Mesenchymal stem cell (in vitro differentiated cells and primary cell): ENCODE measurements at regions not wholly inside any gene's neighbourhood (a gene's known extent, or its start where the extent isn't known, plus 50 kb on each side); places are given as distances from the start of the nearest gene placed in this dataset.

Source experiments
- DNase-seq: peaks from one replicate; pipeline ENCODE4 v3.0.0-alpha.2; 2013
- H2AFZ ChIP-seq: one replicate; pipeline ENCODE4 v1.6.1; 2013; ENCODE audit warnings: low read depth, mild to moderate bottlenecking, control low read depth, inconsistent platforms, low read length, moderate library complexity
- H2AK5ac ChIP-seq: 2 replicates; pipeline ENCODE4 v1.6.1; 2013; ENCODE audit warnings: low read length, moderate library complexity, mild to moderate bottlenecking, inconsistent platforms; ENCODE audit not compliant: severe bottlenecking
- H2BK120ac ChIP-seq: one replicate; pipeline ENCODE4 v1.6.1; 2013; ENCODE audit warnings: low read depth, mild to moderate bottlenecking, inconsistent platforms, low read length, moderate library complexity
- H2BK12ac ChIP-seq, 2 experiments: one replicate each; pipeline ENCODE4 v1.6.1; 2013; ENCODE audit warnings: inconsistent platforms in 2 of 2, low read length in 2 of 2, mild to moderate bottlenecking in 2 of 2, moderate library complexity in 2 of 2, control low read depth in 1 of 2
- H2BK15ac ChIP-seq: one replicate; pipeline ENCODE4 v1.6.1; 2013; ENCODE audit warnings: mild to moderate bottlenecking, low read depth, inconsistent platforms; ENCODE audit not compliant: poor library complexity, severe bottlenecking
- H2BK5ac ChIP-seq: 2 replicates; pipeline ENCODE4 v1.6.1; 2013; ENCODE audit warnings: low read depth, mild to moderate bottlenecking, low read length, control low read depth, inconsistent platforms; ENCODE audit not compliant: poor library complexity, severe bottlenecking
- H3K14ac ChIP-seq, 2 experiments: one replicate each; pipeline ENCODE4 v1.6.1; 2013; ENCODE audit warnings: inconsistent platforms in 2 of 2, low read length in 2 of 2, control low read depth in 1 of 2, mild to moderate bottlenecking in 1 of 2, moderate library complexity in 1 of 2
- H3K18ac ChIP-seq, 2 experiments: one replicate each; pipeline ENCODE4 v1.6.1; 2013; ENCODE audit warnings: inconsistent platforms in 2 of 2, low read length in 2 of 2, control low read depth in 1 of 2, low read depth in 1 of 2, mild to moderate bottlenecking in 1 of 2
- H3K23ac ChIP-seq, 2 experiments: one replicate each; pipeline ENCODE4 v1.6.1; 2013; ENCODE audit warnings: inconsistent platforms in 2 of 2, low read length in 2 of 2, mild to moderate bottlenecking in 2 of 2, moderate library complexity in 2 of 2, control low read depth in 1 of 2
- H3K27ac ChIP-seq: 2 replicates; pipeline ENCODE4 v1.5.1; 2013; ENCODE audit warnings: mild to moderate bottlenecking, moderate library complexity, low read length, control low read depth, inconsistent platforms; ENCODE audit not compliant: poor library complexity, severe bottlenecking
- H3K27me3 ChIP-seq, 2 experiments: 2 replicates each; pipeline versions ENCODE4 v1.6.1 to v1.7.0; 2013; ENCODE audit warnings: low read length in 2 of 2, mild to moderate bottlenecking in 2 of 2, moderate library complexity in 2 of 2, control low read depth in 1 of 2, inconsistent platforms in 1 of 2; ENCODE audit not compliant: control insufficient read depth in 1 of 2, insufficient read depth in 1 of 2
- H3K36me3 ChIP-seq, 2 experiments: 2 replicates each; pipeline versions ENCODE4 v1.6.1 to v1.7.0; 2013; ENCODE audit warnings: low read length in 2 of 2, control low read depth in 1 of 2, inconsistent platforms in 1 of 2, low read depth in 1 of 2, mild to moderate bottlenecking in 1 of 2; ENCODE audit not compliant: insufficient read depth in 2 of 2, control insufficient read depth in 1 of 2
- H3K4ac ChIP-seq, 2 experiments: one replicate each; pipeline ENCODE4 v1.6.1; 2013; ENCODE audit warnings: inconsistent platforms in 2 of 2, low read length in 2 of 2, mild to moderate bottlenecking in 2 of 2, moderate library complexity in 2 of 2, control low read depth in 1 of 2, low read depth in 1 of 2
- H3K4me1 ChIP-seq: 2 replicates; pipeline ENCODE4 v1.6.1; 2013; ENCODE audit warnings: low read depth, low read length, control low read depth; ENCODE audit not compliant: control insufficient read depth, insufficient read depth
- H3K4me2 ChIP-seq: 2 replicates; pipeline ENCODE4 v1.6.1; 2013; ENCODE audit warnings: low read length, mild to moderate bottlenecking, inconsistent platforms; ENCODE audit not compliant: poor library complexity, severe bottlenecking
- H3K4me3 ChIP-seq, 2 experiments: 2 replicates each; pipeline versions ENCODE4 v1.5.1 to v1.7.0; 2013; ENCODE audit warnings: low read length in 2 of 2, mild to moderate bottlenecking in 2 of 2, control low read depth in 1 of 2, low read depth in 1 of 2; ENCODE audit not compliant: insufficient read depth in 1 of 2
- H3K79me1 ChIP-seq: replicated peaks from 2 replicates; pipeline ENCODE4 v1.6.1; 2013; ENCODE audit warnings: mild to moderate bottlenecking, control low read depth, low read length, inconsistent platforms; ENCODE audit not compliant: poor library complexity, severe bottlenecking
- H3K9ac ChIP-seq: 2 replicates; pipeline ENCODE4 v1.7.0; 2013; ENCODE audit warnings: mild to moderate bottlenecking, low read length, moderate library complexity
- H3K9me3 ChIP-seq: 2 replicates; pipeline ENCODE4 v1.7.0; 2013; ENCODE audit warnings: mild to moderate bottlenecking, low read length; ENCODE audit not compliant: control insufficient read depth
- H4K8ac ChIP-seq: one replicate; pipeline ENCODE4 v1.6.1; 2013; ENCODE audit warnings: inconsistent platforms, mild to moderate bottlenecking, low read length, moderate library complexity
- H4K91ac ChIP-seq: one replicate; pipeline ENCODE4 v1.6.1; 2013; ENCODE audit warnings: mild to moderate bottlenecking, low read length, inconsistent platforms
- WGBS: methylation state at CpG from one replicate; pipeline ENCODE4 v1.1.7; 2013; ENCODE audit warnings: mixed read lengths; 5-methylcytosine and 5-hydroxymethylcytosine counted together

DNA sequence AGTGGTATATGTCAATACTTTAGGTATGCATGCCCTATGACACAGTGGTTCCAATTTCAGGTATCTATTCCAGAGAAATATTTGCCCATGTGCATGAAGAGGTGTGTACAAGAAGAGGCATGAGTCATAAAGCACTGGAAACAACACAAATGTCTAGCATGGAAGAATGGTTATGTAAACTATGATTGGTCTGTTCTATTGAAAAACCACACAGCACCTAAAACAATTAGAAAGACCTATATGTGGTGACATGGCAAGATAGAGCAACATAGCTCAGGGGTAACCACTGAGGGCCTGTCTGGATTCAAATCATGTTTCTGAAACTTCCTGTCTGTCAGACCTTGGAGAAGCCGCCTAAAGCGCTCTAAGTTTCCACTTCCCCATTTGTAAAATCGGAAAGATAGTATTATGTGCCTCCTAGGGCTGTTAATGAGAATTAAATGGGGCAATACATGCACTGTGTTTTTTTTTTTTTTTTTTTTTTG, 63.4 kb upstream of the GPCPD1 start:
- H3K23ac ChIP-seq, result no peak overlapping the region
- no peak overlapping the region for H3K9ac ChIP-seq
- no peaks in the 10 kb centered on the region for H3K27me3 ChIP-seq
- H3K9me3 ChIP-seq, result no peaks in the 10 kb centered on the region
- no peak overlapping the region for H3K4ac ChIP-seq
- no peak overlapping the region for H4K8ac ChIP-seq
- 100% methylated on average over 3 of the region's 3 CpGs for WGBS
- H3K36me3 ChIP-seq, result no peaks in the 10 kb centered on the region
- DNase-seq, result peak; percentile 26
- H2BK12ac ChIP-seq, result no peak overlapping the region
- no peak overlapping the region for H3K18ac ChIP-seq
- H2AFZ ChIP-seq, result no peak overlapping the region
- no peak overlapping the region for H4K91ac ChIP-seq
- H3K27ac ChIP-seq, result no peak overlapping the region
- H2BK15ac ChIP-seq, result no peak overlapping the region
- no peak overlapping the region for H2BK120ac ChIP-seq
- H3K4me2 ChIP-seq, result no peak overlapping the region
- H3K4me1 ChIP-seq, result no peaks in the 10 kb centered on the region
- H2AK5ac ChIP-seq, result no peak overlapping the region
- H3K4me3 ChIP-seq, result no peak overlapping the region
- no peak overlapping the region for H3K14ac ChIP-seq
- no peak overlapping the region for H2BK5ac ChIP-seq
- no peaks in the 10 kb centered on the region for H3K79me1 ChIP-seq

DNA sequence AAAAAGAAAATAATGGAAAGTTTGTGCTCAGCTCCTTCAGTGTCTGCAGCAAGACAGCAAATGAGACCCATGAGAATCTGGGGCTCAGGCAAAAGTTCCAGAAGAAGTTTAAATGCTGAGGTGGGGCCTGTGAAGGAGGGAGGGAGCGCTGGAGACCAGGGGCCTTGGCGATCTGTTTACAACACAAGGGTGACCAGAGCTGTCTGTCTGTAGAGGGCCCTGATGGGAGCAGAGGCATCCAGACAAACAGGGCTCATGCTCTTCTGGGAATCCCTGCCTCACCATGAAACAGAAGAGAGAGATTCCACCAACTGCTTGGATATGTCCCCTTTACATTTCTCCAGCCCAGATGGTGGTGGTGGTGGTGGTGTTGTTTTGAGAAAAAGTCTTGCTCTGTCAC, 60.1 kb upstream of the GPCPD1 start:
- Histone ChIP-seq H3K23ac (no peak overlapping the region), H2AFZ (no peak overlapping the region), H3K4me3 (no peak overlapping the region), H2AK5ac (no peak overlapping the region), H3K79me1 (no peaks in the 10 kb centered on the region), H4K8ac (no peak overlapping the region), H2BK120ac (no peak overlapping the region), H2BK12ac (no peak overlapping the region), H3K9ac (no peak overlapping the region), H3K14ac (peak overlapping the region in 1 of 2 experiments; percentile 62), H3K4ac (no peak overlapping the region), H3K18ac (no peak overlapping the region), H3K9me3 (no peaks in the 10 kb centered on the region), H3K4me2 (no peak overlapping the region), H3K36me3 (no peaks in the 10 kb centered on the region), H3K4me1 (no peaks in the 10 kb centered on the region), H4K91ac (no peak overlapping the region), H2BK5ac (no peak overlapping the region), H3K27ac (no peak overlapping the region), H2BK15ac (no peak overlapping the region), H3K27me3 (no peaks in the 10 kb centered on the region)
- 94% methylated on average over 2 of the region's 2 CpGs for WGBS
- no peak for DNase-seq

DNA sequence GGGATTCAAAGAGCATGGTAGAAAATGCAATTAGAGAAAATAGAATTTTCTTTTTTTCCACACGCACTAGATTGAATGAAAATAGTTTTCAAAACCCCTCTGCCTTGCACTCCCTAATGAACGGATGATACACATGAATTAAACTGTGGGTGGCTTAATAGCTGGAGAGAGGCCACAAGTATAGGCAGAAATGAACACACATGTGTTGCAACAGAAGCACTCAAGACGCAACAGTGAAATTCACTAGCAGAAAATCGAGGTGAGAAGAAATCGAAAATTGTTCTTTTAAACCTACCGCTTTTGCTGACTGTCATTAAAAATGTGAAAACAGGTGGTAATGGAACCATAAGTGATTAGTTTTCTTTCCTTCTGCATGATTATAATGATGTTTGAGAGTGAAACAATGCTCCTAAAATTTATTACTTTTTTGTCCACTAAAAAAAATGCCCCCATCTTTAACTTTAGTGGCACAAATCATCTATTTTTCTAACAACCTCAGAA, 59.3 kb upstream of the GPCPD1 start:
- no peak overlapping the region for H4K91ac ChIP-seq

DNA sequence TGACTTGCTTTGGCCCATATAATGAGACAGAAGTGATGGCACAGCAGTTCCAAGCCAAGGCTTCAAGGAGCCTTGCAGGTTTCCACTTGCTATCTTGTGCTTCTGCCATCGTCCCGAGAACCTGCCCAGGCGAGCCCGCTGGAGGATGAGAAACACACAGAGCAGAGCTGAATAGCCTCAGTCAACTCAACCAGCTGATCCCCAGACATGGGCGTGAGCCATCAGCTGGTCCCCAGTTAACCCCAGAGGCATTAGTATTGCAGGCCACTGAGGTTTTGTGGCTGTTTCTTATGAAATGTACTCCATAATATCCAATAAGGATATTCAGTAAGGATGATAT, 57.7 kb upstream of the GPCPD1 start:
- Histone ChIP-seq H3K4me1 (no peaks in the 10 kb centered on the region), H3K9ac (no peak overlapping the region), H3K4me3 (no peak overlapping the region), H3K4ac (no peak overlapping the region), H3K27me3 (no peaks in the 10 kb centered on the region), H3K27ac (no peak overlapping the region), H2AK5ac (no peak overlapping the region), H2AFZ (no peak overlapping the region), H3K36me3 (no peaks in the 10 kb centered on the region), H4K8ac (no peak overlapping the region), H3K18ac (no peak overlapping the region), H3K14ac (no peak overlapping the region), H2BK12ac (peak overlapping the region in 1 of 2 experiments; percentile 24), H2BK120ac (no peak overlapping the region), H2BK5ac (no peak overlapping the region), H3K79me1 (no peaks in the 10 kb centered on the region), H3K9me3 (no peaks in the 10 kb centered on the region), H3K23ac (no peak overlapping the region), H2BK15ac (no peak overlapping the region), H4K91ac (no peak overlapping the region), H3K4me2 (no peak overlapping the region)
- DNase-seq, result no peak
- 97% methylated on average over 5 of the region's 5 CpGs for WGBS

More for the DNA sequence above, 59.3 kb upstream of the GPCPD1 start:
- Histone ChIP-seq H3K36me3 (no peaks in the 10 kb centered on the region), H2AK5ac (no peak overlapping the region), H3K14ac (no peak overlapping the region), H4K8ac (no peak overlapping the region), H3K27me3 (no peaks in the 10 kb centered on the region), H3K4me3 (no peak overlapping the region), H3K23ac (no peak overlapping the region), H3K4me1 (no peaks in the 10 kb centered on the region), H3K27ac (no peak overlapping the region), H3K79me1 (no peaks in the 10 kb centered on the region), H2BK15ac (no peak overlapping the region), H3K18ac (no peak overlapping the region), H3K9ac (no peak overlapping the region), H2BK12ac (no peak overlapping the region), H2BK120ac (no peak overlapping the region), H3K4ac (no peak overlapping the region), H3K4me2 (no peak overlapping the region), H2BK5ac (no peak overlapping the region), H3K9me3 (no peaks in the 10 kb centered on the region), H2AFZ (no peak overlapping the region)
- WGBS, result 94% methylated on average over 6 of the region's 6 CpGs
- no peak for DNase-seq
